Endothelial cell of umbilical vein (primary cell): ENCODE measurements at regions not wholly inside any gene's neighbourhood (a gene's known extent, or its start where the extent isn't known, plus 50 kb on each side); places are given as distances from the start of the nearest gene placed in this dataset.
"Not testable (repeated sequence)": the region's sequence is repeated elsewhere in the genome, so short reads cannot be mapped to it uniquely, and the experiment has no call there.

Experiments
- BruUV-seq: library from RNA; stranded (reverse); fragments of 400-500 nt; replicated peaks from 2 replicates; lab custom pipeline; 2021; lab: Mats Ljungman, UMichigan
- CTCF ChIA-PET: fragments of 300-600, 350-600 bp; sonication (Branson Sonifier 250); formaldehyde crosslinking; loops from one replicate; lab custom pipeline; 2021; ENCODE audit warnings: antibody characterized with exemption, inconsistent platforms; lab: Charles Lee
- POLR2A ChIA-PET: fragments of 300-600, 350-600 bp; sonication (Branson Sonifier 250); formaldehyde crosslinking; loops from one replicate; lab custom pipeline; 2021; ENCODE audit warnings: antibody characterized with exemption, inconsistent platforms; lab: Charles Lee
- DNase-seq: peaks from one replicate; pipeline ENCODE4 v3.0.0-alpha.2; 2011; ENCODE audit warnings: low read depth, low spot score
- FAIRE-seq: peaks from 2 replicates; lab custom pipeline; 2011; peaks lifted over from hg19 to GRCh38; lab: Jason Lieb, UNC
- H2AFZ ChIP-seq: 2 replicates; pipeline ENCODE4 v1.6.0; 2012; ENCODE audit warnings: low read depth, low read length, control low read depth, inconsistent platforms
- H3K27ac ChIP-seq: 2 replicates; pipeline ENCODE4 v1.5.1; 2011; ENCODE audit warnings: low read depth, mild to moderate bottlenecking, control low read depth, low read length, moderate library complexity; ENCODE audit not compliant: insufficient read depth
- H3K27me3 ChIP-seq, 2 experiments: 2 replicates each; pipeline versions ENCODE4 v1.6.0 to v1.6.1; 2011; ENCODE audit warnings: low read length in 2 of 2, mixed read lengths in 1 of 2; ENCODE audit not compliant: control insufficient read depth in 2 of 2, insufficient read depth in 2 of 2
- H3K36me3 ChIP-seq, 2 experiments: 2 replicates in 1 of 2; 3 replicates in 1 of 2; pipeline ENCODE4 v1.5.1; 2011; ENCODE audit warnings: low read length in 2 of 2, mild to moderate bottlenecking in 1 of 2, moderate library complexity in 1 of 2; ENCODE audit not compliant: control insufficient read depth in 2 of 2, insufficient read depth in 2 of 2; ENCODE audit errors: extremely low read depth in 1 of 2
- H3K4me1 ChIP-seq: 3 replicates; pipeline ENCODE4 v1.5.1; 2011; ENCODE audit warnings: mild to moderate bottlenecking, low read length; ENCODE audit not compliant: control insufficient read depth, insufficient read depth; ENCODE audit errors: extremely low read depth
- H3K4me2 ChIP-seq: 2 replicates; pipeline ENCODE4 v1.6.1; 2011; ENCODE audit warnings: low read length, control low read depth, mixed read lengths; ENCODE audit not compliant: insufficient read depth
- H3K4me3 ChIP-seq, 3 experiments: fragments of 200-600 bp in 1 of 3; sonication (generic), shearing (Covaris generic) in 1 of 3; replicated peaks in 1 of 3; 2 replicates each; pipeline ENCODE4 v1.5.1; 2011 to 2016; ENCODE audit warnings: control low read depth in 3 of 3, low read length in 3 of 3, mild to moderate bottlenecking in 2 of 3, inconsistent platforms in 1 of 3, low read depth in 1 of 3, moderate library complexity in 1 of 3; ENCODE audit not compliant: insufficient read depth in 1 of 3
- H3K79me2 ChIP-seq: 2 replicates; pipeline ENCODE4 v1.6.0; 2012; ENCODE audit warnings: low read length, inconsistent platforms; ENCODE audit not compliant: control insufficient read depth, insufficient read depth
- H3K9ac ChIP-seq: replicated peaks from 2 replicates; pipeline ENCODE3; 2011; ENCODE audit warnings: low read length, control low read depth; ENCODE audit not compliant: insufficient read depth; ENCODE audit errors: extremely low read depth
- H3K9me1 ChIP-seq: replicated peaks from 3 replicates; pipeline ENCODE4 v1.6.0; 2011; ENCODE audit warnings: mild to moderate bottlenecking, low read length; ENCODE audit not compliant: control insufficient read depth, insufficient read depth; ENCODE audit errors: extremely low read depth
- H3K9me3 ChIP-seq: replicated peaks from 2 replicates; pipeline ENCODE4 v1.5.1; 2012; ENCODE audit warnings: low read length, inconsistent platforms; ENCODE audit not compliant: control insufficient read depth, insufficient read depth
- H4K20me1 ChIP-seq: replicated peaks from 2 replicates; pipeline ENCODE3; 2011; ENCODE audit warnings: mild to moderate bottlenecking, low read length; ENCODE audit not compliant: control insufficient read depth, insufficient read depth; ENCODE audit errors: extremely low read depth
- EZH2 ChIP-seq: IDR thresholded peaks from 2 replicates; pipeline ENCODE4 v1.6.1; 2012; ENCODE audit warnings: borderline replicate concordance, low read depth, mild to moderate bottlenecking, moderate library complexity, low read length, inconsistent platforms; ENCODE audit not compliant: severe bottlenecking
- FOS ChIP-seq: IDR thresholded peaks from 2 replicates; pipeline ENCODE4 v1.6.1; 2011; ENCODE audit warnings: mild to moderate bottlenecking, low read length, moderate library complexity, borderline replicate concordance; ENCODE audit not compliant: insufficient read depth
- GATA2 ChIP-seq: IDR thresholded peaks from 2 replicates; pipeline ENCODE4 v1.7.0; 2011; ENCODE audit warnings: low read depth, mild to moderate bottlenecking, moderate library complexity, mixed read lengths, low read length; ENCODE audit not compliant: insufficient read length, insufficient read depth
- JUN ChIP-seq: IDR thresholded peaks from 2 replicates; pipeline ENCODE4 v1.6.1; 2011; ENCODE audit warnings: borderline replicate concordance, low read depth; ENCODE audit not compliant: insufficient read length, insufficient read depth
- MYC ChIP-seq: IDR thresholded peaks from one replicate; pipeline ENCODE4 v1.6.1; 2011; ENCODE audit warnings: mild to moderate bottlenecking, low read depth, low read length
- POLR2A ChIP-seq: IDR thresholded peaks from 2 replicates; pipeline ENCODE4 v1.6.1; 2012; ENCODE audit warnings: low read depth, mild to moderate bottlenecking, control low read depth, low read length
- POLR2AphosphoS5 ChIP-seq: IDR thresholded peaks from 2 replicates; pipeline ENCODE4 v1.6.1; 2012; ENCODE audit warnings: low read depth, mild to moderate bottlenecking, control low read depth, low read length, moderate library complexity; ENCODE audit not compliant: insufficient read depth
- dilution Hi-C: fragments of 300-500 bp; cut with MboI; formaldehyde crosslinking; loops from one replicate; pipeline ENCODE4 v1.15.0; 2019; ENCODE audit warnings: low sequenced_read_pairs; ENCODE audit not compliant: extremely low pct_ligation_motif_present
- intact Hi-C: fragments of 100-400 bp; cut with micrococcal nuclease; formaldehyde crosslinking; loops from one replicate; pipeline ENCODE4 v1.10.0; 2022
- TF ChIP-seq, protein P1 (sequence below): IDR thresholded peaks from 2 replicates; pipeline ENCODE4 v1.6.1; 2011; ENCODE audit not compliant: insufficient read depth, insufficient read length
- TF ChIP-seq, protein P2 (sequence below), 2 donors: IDR thresholded peaks; 1 replicate in 1 of 2; 2 replicates in 1 of 2; pipeline ENCODE4 v1.5.1; 2011; ENCODE audit warnings: low read length in 2 of 2, mild to moderate bottlenecking in 2 of 2, moderate library complexity in 2 of 2, control low read depth in 1 of 2, inconsistent platforms in 1 of 2, low read depth in 1 of 2; ENCODE audit not compliant: insufficient read depth in 1 of 2; ENCODE audit errors: extremely low read depth in 1 of 2

GRCh38 chr5:25448190-25448621, 803.4 kb upstream of the CDH10 start:
- no peaks in the 10 kb centered on the region for H3K4me1 ChIP-seq
- POLR2A ChIA-PET: no interaction called here
- dilution Hi-C loops: no loop called here
- H3K27me3 ChIP-seq: no peaks in the 10 kb centered on the region
- peaks cover 8% of the 10 kb centered on the region for H3K9me3 ChIP-seq
- CTCF ChIA-PET: no interaction called here
- no peak for DNase-seq
- no peak overlapping the region for H3K9ac ChIP-seq
- TF ChIP-seq EZH2: no peak
- TF ChIP-seq, protein P1, sequence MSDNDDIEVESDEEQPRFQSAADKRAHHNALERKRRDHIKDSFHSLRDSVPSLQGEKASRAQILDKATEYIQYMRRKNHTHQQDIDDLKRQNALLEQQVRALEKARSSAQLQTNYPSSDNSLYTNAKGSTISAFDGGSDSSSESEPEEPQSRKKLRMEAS: no peak
- TF ChIP-seq POLR2AphosphoS5: no peak
- TF ChIP-seq, protein P2, sequence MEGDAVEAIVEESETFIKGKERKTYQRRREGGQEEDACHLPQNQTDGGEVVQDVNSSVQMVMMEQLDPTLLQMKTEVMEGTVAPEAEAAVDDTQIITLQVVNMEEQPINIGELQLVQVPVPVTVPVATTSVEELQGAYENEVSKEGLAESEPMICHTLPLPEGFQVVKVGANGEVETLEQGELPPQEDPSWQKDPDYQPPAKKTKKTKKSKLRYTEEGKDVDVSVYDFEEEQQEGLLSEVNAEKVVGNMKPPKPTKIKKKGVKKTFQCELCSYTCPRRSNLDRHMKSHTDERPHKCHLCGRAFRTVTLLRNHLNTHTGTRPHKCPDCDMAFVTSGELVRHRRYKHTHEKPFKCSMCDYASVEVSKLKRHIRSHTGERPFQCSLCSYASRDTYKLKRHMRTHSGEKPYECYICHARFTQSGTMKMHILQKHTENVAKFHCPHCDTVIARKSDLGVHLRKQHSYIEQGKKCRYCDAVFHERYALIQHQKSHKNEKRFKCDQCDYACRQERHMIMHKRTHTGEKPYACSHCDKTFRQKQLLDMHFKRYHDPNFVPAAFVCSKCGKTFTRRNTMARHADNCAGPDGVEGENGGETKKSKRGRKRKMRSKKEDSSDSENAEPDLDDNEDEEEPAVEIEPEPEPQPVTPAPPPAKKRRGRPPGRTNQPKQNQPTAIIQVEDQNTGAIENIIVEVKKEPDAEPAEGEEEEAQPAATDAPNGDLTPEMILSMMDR (IDR thresholded peaks at IDR 0.05; ENCODE audit: extremely low read depth in 1 of 2, insufficient read depth in 1 of 2, low read depth in 1 of 2, low read length in 2 of 2): no peak
- TF ChIP-seq MYC: no peak
- TF ChIP-seq GATA2: no peak
- no peak for TF ChIP-seq JUN
- TF ChIP-seq POLR2A: no peak
- no peak for TF ChIP-seq FOS
- FAIRE-seq: no peak
- H3K27ac ChIP-seq: no peak overlapping the region
- no TSS peak for BruUV-seq
- H3K4me2 ChIP-seq: no peak overlapping the region
- no peaks in the 10 kb centered on the region for H3K79me2 ChIP-seq
- no peaks in the 10 kb centered on the region for H4K20me1 ChIP-seq
- H3K9me1 ChIP-seq: no peaks in the 10 kb centered on the region
- H3K4me3 ChIP-seq: no peak overlapping the region
- no peaks in the 10 kb centered on the region for H3K36me3 ChIP-seq
- no peak overlapping the region for H2AFZ ChIP-seq
- intact Hi-C loops: no loop called here

GRCh38 chr5:25446061-25446420, 801.3 kb upstream of the CDH10 start:
- CTCF ChIA-PET, H3K27me3 ChIP-seq, BruUV-seq, H3K4me3 ChIP-seq, FAIRE-seq, H3K36me3 ChIP-seq, H3K4me1 ChIP-seq, H3K27ac ChIP-seq, H3K79me2 ChIP-seq, POLR2A ChIA-PET, H2AFZ ChIP-seq, DNase-seq, H3K9ac ChIP-seq, H3K9me3 ChIP-seq, H3K9me1 ChIP-seq, dilution Hi-C loops, intact Hi-C loops, H4K20me1 ChIP-seq, H3K4me2 ChIP-seq: not testable (repeated sequence)

DNA sequence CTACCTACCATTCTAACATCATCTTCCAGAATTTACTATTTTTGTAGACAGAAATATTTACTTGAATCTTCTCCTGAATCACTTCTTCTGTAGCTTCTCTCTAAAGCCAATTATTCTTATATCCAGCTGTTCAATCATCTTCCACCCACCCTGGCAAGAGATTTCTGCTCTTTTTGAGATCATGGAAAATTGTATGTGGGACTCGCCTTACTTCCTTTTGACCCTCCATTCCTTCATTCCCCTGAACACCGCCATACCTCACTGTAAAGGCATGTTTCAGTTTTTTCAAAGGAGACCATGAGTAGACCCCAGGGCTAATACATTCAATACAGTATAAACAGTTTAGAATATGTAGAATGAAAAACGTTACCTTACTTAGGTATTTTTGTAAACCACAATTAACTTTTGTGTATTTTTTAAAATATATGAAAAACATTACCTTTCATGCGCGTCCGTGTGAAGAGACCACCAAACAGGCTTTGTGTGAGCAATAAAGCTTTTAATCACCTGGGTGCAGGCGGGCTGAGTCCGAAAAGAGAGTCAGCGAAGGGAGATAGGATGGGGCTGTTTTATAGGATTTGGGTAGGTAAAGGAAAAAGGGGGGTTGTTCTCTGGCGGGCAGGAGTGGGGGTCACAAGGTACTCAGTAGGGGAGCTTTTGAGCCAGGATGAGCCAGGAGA, 800.7 kb upstream of the CDH10 start:
- intact Hi-C loops, BruUV-seq, H3K9ac ChIP-seq, H3K27ac ChIP-seq, CTCF ChIA-PET, H3K9me1 ChIP-seq, POLR2A ChIA-PET, H3K9me3 ChIP-seq, H3K27me3 ChIP-seq, H3K4me1 ChIP-seq, H2AFZ ChIP-seq, H3K36me3 ChIP-seq, H3K79me2 ChIP-seq, H4K20me1 ChIP-seq, dilution Hi-C loops, DNase-seq, H3K4me2 ChIP-seq, FAIRE-seq, H3K4me3 ChIP-seq: not testable (repeated sequence)
